ENCODE measurements at regions not wholly inside any gene's neighbourhood (a gene's known extent, or its start where the extent isn't known, plus 50 kb on each side); places are given as distances from the start of the nearest gene placed in this dataset.
"Not testable (repeated sequence)": the region's sequence is repeated elsewhere in the genome, so short reads cannot be mapped to it uniquely, and the experiment has no call there.

DNA sequence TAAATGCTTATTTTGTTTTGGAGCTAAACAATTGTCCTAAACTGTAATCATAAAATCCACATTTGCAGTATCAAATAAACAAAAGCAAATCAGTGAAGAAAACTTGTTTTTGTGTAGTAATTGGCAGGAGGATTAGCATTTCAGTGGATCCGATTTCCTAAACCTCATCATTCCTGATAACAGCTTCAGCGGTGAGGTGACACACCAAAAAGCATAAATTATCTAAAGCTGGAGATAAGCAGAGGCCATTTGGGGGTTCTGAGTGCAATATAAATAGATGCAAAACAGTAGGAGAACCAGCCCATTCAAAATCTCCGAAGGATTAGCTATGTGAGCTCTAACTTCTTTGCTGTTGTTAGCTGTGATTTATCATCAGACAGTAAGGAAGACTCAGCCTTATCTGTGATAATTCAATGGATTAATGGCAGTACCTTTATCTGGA lies 235.8 kb downstream of the EPHA7 start:
- H3K4me3 ChIP-seq (ENCODE audit: low read depth, low read length): no peak overlapping the region
- DNase-seq (ENCODE audit: low read depth): no peak
- TF ChIP-seq, protein P1, sequence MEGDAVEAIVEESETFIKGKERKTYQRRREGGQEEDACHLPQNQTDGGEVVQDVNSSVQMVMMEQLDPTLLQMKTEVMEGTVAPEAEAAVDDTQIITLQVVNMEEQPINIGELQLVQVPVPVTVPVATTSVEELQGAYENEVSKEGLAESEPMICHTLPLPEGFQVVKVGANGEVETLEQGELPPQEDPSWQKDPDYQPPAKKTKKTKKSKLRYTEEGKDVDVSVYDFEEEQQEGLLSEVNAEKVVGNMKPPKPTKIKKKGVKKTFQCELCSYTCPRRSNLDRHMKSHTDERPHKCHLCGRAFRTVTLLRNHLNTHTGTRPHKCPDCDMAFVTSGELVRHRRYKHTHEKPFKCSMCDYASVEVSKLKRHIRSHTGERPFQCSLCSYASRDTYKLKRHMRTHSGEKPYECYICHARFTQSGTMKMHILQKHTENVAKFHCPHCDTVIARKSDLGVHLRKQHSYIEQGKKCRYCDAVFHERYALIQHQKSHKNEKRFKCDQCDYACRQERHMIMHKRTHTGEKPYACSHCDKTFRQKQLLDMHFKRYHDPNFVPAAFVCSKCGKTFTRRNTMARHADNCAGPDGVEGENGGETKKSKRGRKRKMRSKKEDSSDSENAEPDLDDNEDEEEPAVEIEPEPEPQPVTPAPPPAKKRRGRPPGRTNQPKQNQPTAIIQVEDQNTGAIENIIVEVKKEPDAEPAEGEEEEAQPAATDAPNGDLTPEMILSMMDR (conservative IDR thresholded peaks at IDR 0.05; ENCODE audit: low read depth, low read length): no peak

DNA sequence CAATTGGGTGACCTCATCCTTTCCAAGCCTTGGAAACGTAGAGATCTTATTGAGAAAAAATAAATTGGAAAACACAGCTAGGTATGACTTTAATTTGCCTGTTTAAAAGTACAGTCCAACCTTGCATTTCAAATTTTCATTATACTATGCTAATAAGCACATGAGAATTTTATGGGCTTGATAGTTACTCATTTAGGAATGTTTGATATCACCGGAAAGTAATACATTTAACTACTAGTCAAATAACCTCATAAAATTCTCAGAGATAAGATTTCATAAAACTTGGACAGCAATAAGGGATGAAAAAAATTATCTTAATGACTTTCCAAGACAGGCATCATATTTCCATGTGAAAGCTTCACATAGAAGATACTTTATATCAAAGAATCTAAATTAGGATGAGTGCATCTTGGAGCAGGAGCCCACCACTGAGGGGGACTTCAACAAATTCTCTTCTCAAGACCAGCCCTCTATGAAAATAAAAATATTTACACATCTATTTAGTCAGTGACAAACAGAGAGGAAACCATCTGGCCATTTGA lies 236.3 kb downstream of the EPHA7 start:
- no peak for DNase-seq (ENCODE audit: low read depth)
- no peak overlapping the region for H3K4me3 ChIP-seq (ENCODE audit: low read depth, low read length)
- TF ChIP-seq, protein P1 (conservative IDR thresholded peaks at IDR 0.05; ENCODE audit: low read depth, low read length): no peak

DNA sequence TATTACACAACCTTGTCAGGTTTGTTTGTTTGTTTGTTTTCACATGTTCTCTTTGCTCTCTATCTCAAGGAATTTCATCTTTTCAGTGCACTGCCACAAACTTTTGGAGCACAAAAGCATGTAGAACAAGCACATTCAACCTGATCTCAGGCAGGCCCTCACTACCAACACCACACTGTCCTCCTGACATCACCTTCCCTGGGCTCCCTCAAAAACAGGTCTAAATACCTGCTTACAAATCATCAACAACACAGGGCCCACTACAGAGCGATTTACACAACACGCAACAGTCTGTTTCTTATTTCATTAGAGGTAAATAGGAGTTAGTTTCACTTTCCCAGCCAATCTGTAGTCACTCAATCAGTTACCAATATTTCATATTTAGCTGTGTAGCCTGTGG lies 241.4 kb downstream of the EPHA7 start:
- no peak overlapping the region for H3K4me3 ChIP-seq (ENCODE audit: low read depth, low read length)
- DNase-seq (ENCODE audit: low read depth): no peak
- TF ChIP-seq, protein P1 (conservative IDR thresholded peaks at IDR 0.05; ENCODE audit: low read depth, low read length): no peak

DNA sequence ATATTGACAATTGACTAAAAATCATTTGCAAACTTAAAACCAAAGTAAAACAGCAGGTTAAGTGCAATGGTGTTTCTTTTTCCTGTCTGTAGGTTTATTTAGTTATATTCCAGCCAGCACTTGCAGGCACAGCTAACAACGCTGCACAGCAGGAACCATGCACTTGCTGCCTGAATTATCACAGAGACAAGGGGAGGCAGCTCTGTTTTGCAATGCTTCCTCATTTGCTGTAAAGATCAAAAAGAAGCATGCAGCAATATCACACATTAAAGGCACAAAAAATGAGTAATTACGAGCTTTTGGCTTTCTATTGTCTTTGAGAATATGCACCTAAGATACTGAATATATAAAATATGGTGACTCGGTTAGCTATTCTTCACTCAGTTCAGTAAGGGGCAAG lies 241.9 kb downstream of the EPHA7 start:
- no peak for DNase-seq (ENCODE audit: low read depth)
- H3K4me3 ChIP-seq (ENCODE audit: low read depth, low read length): no peak overlapping the region
- TF ChIP-seq, protein P1 (conservative IDR thresholded peaks at IDR 0.05; ENCODE audit: low read depth, low read length): no peak

DNA sequence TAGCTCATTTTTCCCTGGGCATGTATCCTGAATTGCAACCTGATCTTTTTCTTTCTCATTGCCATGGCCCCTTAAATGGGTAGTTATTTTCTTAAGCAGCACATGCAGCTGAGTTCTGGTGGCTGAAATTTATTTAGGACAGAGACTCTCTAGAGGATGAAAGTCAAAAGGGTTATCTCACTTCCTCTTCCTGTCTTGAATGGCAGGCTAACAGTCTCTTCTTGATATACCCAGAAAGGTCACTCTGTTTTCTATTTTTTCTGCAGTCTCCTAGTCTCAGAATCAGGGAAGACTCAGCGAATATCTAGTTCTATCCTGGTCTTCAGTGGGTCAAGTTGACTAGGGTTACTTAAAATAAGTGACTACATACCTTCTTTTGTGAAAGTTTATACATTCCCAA lies 243.3 kb downstream of the EPHA7 start:
- no peak overlapping the region for H3K4me3 ChIP-seq (ENCODE audit: low read depth, low read length)
- TF ChIP-seq, protein P1 (conservative IDR thresholded peaks at IDR 0.05; ENCODE audit: low read depth, low read length): no peak
- no peak for DNase-seq (ENCODE audit: low read depth)

DNA sequence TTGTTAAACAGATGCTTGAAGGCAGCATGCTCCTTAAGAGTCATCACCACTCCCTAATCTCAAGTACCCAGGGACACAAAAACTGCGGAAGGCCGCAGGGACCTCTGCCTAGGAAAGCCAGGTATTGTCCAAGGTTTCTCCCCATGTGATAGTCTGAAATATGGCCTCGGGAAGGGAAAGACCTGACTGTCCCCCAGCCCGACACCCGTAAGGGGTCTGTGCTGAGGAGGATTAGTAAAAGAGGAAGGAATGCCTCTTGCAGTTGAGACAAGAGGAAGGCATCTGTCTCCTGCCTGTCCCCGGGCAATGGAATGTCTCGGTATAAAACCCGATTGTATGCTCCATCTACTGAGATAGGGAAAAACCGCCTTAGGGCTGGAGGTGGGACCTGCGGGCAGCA lies 245.8 kb downstream of the EPHA7 start:
- not testable (repeated sequence) for DNase-seq (ENCODE audit: low read depth); H3K4me3 ChIP-seq (ENCODE audit: low read depth, low read length)

DNA sequence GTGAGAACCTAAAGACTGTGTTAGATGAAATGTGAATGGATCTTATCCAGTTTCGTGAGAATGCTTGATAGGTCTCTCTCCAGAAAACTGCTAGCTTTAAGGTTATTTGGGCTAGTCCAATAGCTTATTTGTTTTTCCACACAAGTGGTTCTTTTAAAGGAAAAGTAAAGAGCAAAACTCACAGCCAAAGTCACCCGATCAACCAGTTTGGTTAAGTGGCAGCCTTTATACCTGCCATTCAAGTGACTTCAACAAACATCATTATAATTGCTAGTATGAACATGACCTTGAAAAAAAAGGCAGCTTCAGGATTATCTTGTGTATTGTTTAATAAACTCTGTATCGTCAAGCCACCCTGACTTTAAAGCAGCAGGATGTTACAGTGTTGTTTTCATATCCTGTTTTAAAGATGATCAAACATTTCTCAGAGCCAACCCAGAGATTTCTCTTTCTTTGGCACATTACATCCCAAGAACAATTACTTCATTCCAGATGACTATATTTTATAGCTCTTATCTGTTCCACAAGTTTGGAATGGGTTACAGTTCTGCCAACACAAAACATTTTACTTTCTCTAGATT lies 253.4 kb downstream of the EPHA7 start:
- TF ChIP-seq, protein P1 (conservative IDR thresholded peaks at IDR 0.05; ENCODE audit: low read depth, low read length): no peak
- H3K4me3 ChIP-seq (ENCODE audit: low read depth, low read length): no peak overlapping the region
- no peak for DNase-seq (ENCODE audit: low read depth)

All from epithelial cell of proximal tubule (primary cell).